Esophagus squamous epithelium (tissue), 5 donors: ENCODE measurements at regions not wholly inside any gene's neighbourhood (a gene's known extent, or its start where the extent isn't known, plus 50 kb on each side); places are given as distances from the start of the nearest gene placed in this dataset.

Experiments used
- DNase-seq: peaks from one replicate; lab custom pipeline; 2025; lab: John Stamatoyannopoulos, UW
- H3K27ac ChIP-seq, 4 donors: fragments of 200-600 bp; sonication (generic); one replicate each; pipeline ENCODE4 v1.5.1; 2016 to 2019; ENCODE audit warnings: mild to moderate bottlenecking in 1 of 4
- H3K27me3 ChIP-seq, 4 donors: fragments of 200-600 bp; sonication (generic); 1 replicate in 3 of 4; 2 replicates in 1 of 4; pipeline versions ENCODE4 v1.5.1 to v1.6.0; 2017 to 2021; ENCODE audit warnings: antibody characterized with exemption in 1 of 4
- H3K36me3 ChIP-seq, 3 donors: fragments of 200-600 bp; sonication (generic); one replicate each; pipeline ENCODE4 v1.5.1; 2016 to 2019
- H3K4me1 ChIP-seq, 3 donors: fragments of 200-600 bp; sonication (generic); one replicate each; pipeline ENCODE4 v1.5.1; 2017 to 2019
- H3K4me3 ChIP-seq, 4 donors: fragments of 200-600 bp; sonication (generic); 1 replicate in 3 of 4; 2 replicates in 1 of 4; pipeline ENCODE4 v1.5.1; 2016 to 2019; ENCODE audit warnings: mild to moderate bottlenecking in 2 of 4, moderate library complexity in 1 of 4
- H3K9me3 ChIP-seq, 3 donors: fragments of 200-600 bp; sonication (generic); one replicate each; pipeline ENCODE4 v1.5.1; 2016 to 2019
- POLR2A ChIP-seq, 4 donors: fragments of 450-650 bp; IDR thresholded peaks; one replicate each; pipeline ENCODE4 v1.6.1; 2017; ENCODE audit warnings: antibody characterized with exemption in 4 of 4, mild to moderate bottlenecking in 4 of 4, moderate library complexity in 3 of 4
- WGBS, 2 donors: methylation state at CpG; one replicate each; pipeline ENCODE4 v1.1.5; 2018; 5-methylcytosine and 5-hydroxymethylcytosine counted together
- intact Hi-C: fragments of 100-400 bp; cut with DNase I; formaldehyde crosslinking; loops from one replicate; pipeline ENCODE4 v1.15.0; 2022
- TF ChIP-seq, protein P1 (sequence below), 6 experiments: fragments of 450-650 bp in 4 of 6; fragments of 200-600 bp in 2 of 6; sonication (generic) in 2 of 6; IDR thresholded peaks; one replicate each; pipeline ENCODE4 v1.5.1; 2016 to 2019; ENCODE audit warnings: antibody characterized with exemption in 6 of 6, mild to moderate bottlenecking in 4 of 6, moderate library complexity in 4 of 6
- donor health status: DM: yes; HTN: yes; CAD: no.

DNA sequence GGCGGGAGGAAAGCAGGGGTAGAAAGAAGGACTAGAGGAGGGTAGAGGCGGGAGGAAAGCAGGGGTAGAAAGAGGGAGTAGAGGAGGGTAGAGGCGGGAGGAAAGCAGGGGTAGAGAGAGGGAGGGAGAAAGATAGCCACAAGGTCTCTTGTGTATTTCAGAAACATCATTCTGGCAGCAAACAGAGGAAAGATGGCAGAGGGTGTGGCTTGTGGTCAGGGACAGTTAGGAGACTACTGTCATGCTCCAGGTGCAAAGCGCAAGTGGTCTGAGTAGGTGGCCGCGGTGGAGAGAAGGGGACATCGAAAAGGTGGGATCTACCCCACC lies 82.4 kb upstream of the TAF1B start:
- intact Hi-C loops, result no loop called here
- Histone ChIP-seq H3K4me3 (no peak overlapping the region), H3K27ac (no peak overlapping the region), H3K27me3 (peaks cover 0 to 6% (median 0%) of the 10 kb centered on the region in 4 donors), H3K4me1 (peaks cover 23 to 65% (median 43%) of the 10 kb centered on the region in 3 donors), H3K9me3 (no peaks in the 10 kb centered on the region), H3K36me3 (no peaks in the 10 kb centered on the region)
- no peak for DNase-seq
- TF ChIP-seq, protein P1, sequence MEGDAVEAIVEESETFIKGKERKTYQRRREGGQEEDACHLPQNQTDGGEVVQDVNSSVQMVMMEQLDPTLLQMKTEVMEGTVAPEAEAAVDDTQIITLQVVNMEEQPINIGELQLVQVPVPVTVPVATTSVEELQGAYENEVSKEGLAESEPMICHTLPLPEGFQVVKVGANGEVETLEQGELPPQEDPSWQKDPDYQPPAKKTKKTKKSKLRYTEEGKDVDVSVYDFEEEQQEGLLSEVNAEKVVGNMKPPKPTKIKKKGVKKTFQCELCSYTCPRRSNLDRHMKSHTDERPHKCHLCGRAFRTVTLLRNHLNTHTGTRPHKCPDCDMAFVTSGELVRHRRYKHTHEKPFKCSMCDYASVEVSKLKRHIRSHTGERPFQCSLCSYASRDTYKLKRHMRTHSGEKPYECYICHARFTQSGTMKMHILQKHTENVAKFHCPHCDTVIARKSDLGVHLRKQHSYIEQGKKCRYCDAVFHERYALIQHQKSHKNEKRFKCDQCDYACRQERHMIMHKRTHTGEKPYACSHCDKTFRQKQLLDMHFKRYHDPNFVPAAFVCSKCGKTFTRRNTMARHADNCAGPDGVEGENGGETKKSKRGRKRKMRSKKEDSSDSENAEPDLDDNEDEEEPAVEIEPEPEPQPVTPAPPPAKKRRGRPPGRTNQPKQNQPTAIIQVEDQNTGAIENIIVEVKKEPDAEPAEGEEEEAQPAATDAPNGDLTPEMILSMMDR (IDR thresholded peaks at IDR 0.05), result no peak
- no peak for TF ChIP-seq POLR2A (IDR thresholded peaks at IDR 0.05)
- 79 to 83% methylated on average over 7 of the region's 7 CpGs for WGBS, 2 donors

DNA sequence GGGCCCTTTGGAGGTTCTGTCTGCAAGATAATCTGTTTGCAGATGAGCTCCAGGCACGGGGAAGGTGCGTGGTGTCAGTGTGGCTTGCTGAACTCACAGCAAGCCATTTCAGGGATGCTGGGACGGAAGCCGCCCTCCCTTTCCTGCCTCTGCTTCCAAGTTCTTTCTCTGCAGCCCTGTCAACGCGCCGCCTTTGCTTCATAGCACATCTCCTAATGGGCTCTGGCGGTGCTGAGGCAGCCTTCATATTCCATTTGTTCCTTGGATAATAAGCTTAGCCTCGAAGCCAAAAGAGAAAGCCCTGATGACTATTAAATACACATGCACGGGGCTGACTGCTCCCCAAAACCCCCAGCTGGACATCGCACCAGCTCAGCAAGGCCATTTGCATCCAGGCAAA lies 81.7 kb upstream of the TAF1B start:
- intact Hi-C loops, result no loop called here
- TF ChIP-seq, protein P1 (IDR thresholded peaks at IDR 0.05), result no peak
- no peak for TF ChIP-seq POLR2A (IDR thresholded peaks at IDR 0.05)
- Histone ChIP-seq H3K4me3 (no peak overlapping the region), H3K27ac (no peak overlapping the region), H3K4me1 (peaks cover 27 to 65% (median 40%) of the 10 kb centered on the region in 3 donors), H3K9me3 (no peaks in the 10 kb centered on the region), H3K27me3 (peaks cover 0 to 5% (median 0%) of the 10 kb centered on the region in 4 donors), H3K36me3 (no peaks in the 10 kb centered on the region)
- no peak for DNase-seq
- WGBS, 2 donors, result 80 to 87% methylated on average over 7 to 11 of the region's 11 CpGs

DNA sequence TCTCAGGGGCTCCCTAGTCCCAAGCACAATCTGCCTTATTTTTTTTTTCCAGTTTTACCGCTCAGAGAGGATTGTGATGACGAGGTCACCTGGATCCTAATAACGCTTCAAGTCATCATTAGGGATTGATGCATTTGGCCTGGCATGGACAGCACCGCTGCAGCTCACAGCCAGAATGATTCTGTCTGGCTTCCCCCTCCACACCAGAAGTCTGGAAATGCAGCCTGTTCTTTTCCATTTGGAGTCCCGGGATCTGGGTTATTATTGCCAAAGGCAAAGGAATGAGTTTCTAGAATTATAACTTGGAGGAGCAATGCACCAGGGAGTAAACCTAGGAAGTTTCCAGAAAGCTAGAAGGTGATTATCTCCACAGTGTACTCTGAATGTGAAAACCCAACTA lies 81.1 kb upstream of the TAF1B start:
- DNase-seq, result no peak
- no peaks in the 10 kb centered on the region for H3K9me3 ChIP-seq
- 72 to 95% methylated on average over 2 to 4 of the region's 5 CpGs for WGBS, 2 donors
- H3K27me3 ChIP-seq, result no peaks in the 10 kb centered on the region
- no peak overlapping the region for H3K4me3 ChIP-seq
- intact Hi-C loops, result no loop called here
- TF ChIP-seq POLR2A (IDR thresholded peaks at IDR 0.05), result no peak
- TF ChIP-seq, protein P1 (IDR thresholded peaks at IDR 0.05), result no peak
- no peaks in the 10 kb centered on the region for H3K36me3 ChIP-seq
- no peak overlapping the region for H3K27ac ChIP-seq
- peaks cover 21 to 65% (median 37%) of the 10 kb centered on the region in 3 donors for H3K4me1 ChIP-seq

DNA sequence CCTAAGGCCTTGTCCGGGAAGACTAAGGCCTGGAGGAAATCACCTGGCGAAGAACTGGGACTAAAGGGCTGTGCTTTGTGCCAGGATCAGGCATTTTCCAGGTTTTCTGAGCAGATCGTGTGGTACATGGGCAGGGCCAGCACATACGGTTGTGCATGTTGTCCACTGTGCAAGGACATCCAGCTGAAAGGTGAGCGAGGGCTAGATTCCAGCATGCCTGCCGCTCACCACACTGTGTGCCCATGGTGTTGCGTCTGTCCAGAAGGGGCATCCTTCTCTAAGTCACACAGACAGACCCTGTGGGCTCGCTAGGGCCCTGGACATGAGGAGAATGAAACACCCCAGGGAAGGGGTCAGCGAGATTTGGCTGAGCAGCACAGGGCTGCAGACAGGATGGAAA lies 80.3 kb upstream of the TAF1B start:
- Histone ChIP-seq H3K27ac (no peak overlapping the region), H3K27me3 (no peaks in the 10 kb centered on the region), H3K9me3 (no peaks in the 10 kb centered on the region), H3K36me3 (no peaks in the 10 kb centered on the region), H3K4me1 (peaks cover 13 to 60% (median 29%) of the 10 kb centered on the region in 3 donors), H3K4me3 (no peak overlapping the region)
- intact Hi-C loops, result no loop called here
- WGBS, 2 donors, result 59 to 90% methylated on average over 3 to 4 of the region's 9 CpGs
- no peak for TF ChIP-seq POLR2A (IDR thresholded peaks at IDR 0.05)
- TF ChIP-seq, protein P1 (IDR thresholded peaks at IDR 0.05), result no peak
- no peak for DNase-seq

DNA sequence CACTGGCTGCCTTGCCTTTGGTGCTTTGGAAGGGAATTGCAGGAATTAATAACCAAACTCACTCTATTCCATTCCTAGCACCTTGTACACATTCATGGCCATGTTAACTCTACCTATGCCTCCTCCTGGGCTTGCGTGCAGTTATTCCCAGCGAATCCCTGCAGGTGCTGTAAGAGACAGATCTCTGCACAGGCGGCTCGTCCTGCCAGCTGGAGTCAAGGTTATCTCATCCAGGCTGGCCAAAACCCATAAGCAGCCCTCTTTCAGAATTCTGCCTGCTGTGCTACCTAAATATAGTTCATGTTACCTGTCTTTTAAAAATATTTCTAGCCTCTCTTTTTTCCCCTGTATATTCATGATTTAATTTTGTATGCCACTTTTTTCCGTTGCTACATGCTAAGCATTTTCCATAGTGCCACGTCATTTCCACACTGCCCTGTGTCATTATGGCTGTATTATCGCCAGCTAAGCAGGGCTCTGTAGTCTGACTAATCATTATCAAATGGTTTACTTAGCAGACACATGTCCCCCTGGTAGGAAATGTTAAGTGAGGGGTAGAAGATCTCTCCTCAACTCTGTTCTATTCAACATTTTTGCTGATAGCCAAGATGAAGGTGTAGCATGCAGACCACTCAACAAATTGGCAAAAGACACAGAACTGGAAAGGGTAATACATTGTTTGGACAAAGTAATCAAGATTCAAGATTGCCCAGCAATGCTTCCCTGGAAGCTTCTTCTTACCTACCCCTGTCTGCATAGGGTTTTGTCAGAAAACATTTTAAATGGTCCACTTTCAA lies 79.7 kb upstream of the TAF1B start:
- Histone ChIP-seq H3K27ac (no peak overlapping the region), H3K9me3 (no peaks in the 10 kb centered on the region), H3K4me1 (peaks cover 7 to 60% (median 27%) of the 10 kb centered on the region in 3 donors), H3K27me3 (no peaks in the 10 kb centered on the region), H3K36me3 (no peaks in the 10 kb centered on the region), H3K4me3 (no peak overlapping the region)
- no peak for DNase-seq
- intact Hi-C loops, result no loop called here
- 67 to 70% methylated on average over 6 to 7 of the region's 7 CpGs for WGBS, 2 donors
- no peak for TF ChIP-seq POLR2A (IDR thresholded peaks at IDR 0.05)
- TF ChIP-seq, protein P1 (IDR thresholded peaks at IDR 0.05), result no peak
